Activated CD4-positive, alpha-beta T cell treated with anti-CD3 and anti-CD28 coated beads for 1 hour (primary cell): ENCODE measurements at regions not wholly inside any gene's neighbourhood (a gene's known extent, or its start where the extent isn't known, plus 50 kb on each side); places are given as distances from the start of the nearest gene placed in this dataset.

Experiments used
- DNase-seq: peaks from one replicate; pipeline ENCODE4 v3.0.0-alpha.2; 2020

- no peak for DNase-seq
These were observed 625.4 kb upstream of the FANCL start for GRCh38 chr2:58866527-58866926.

GRCh38 chr2:58866040-58866439, 624.9 kb upstream of the FANCL start:
- DNase-seq, result no peak

GRCh38 chr2:58865436-58865835, 624.3 kb upstream of the FANCL start:
- DNase-seq, result no peak

GRCh38 chr2:58862244-58862643, 621.1 kb upstream of the FANCL start:
- no peak for DNase-seq

- DNase-seq, result no peak
These were observed 619.5 kb upstream of the FANCL start for GRCh38 chr2:58860586-58860985.

GRCh38 chr2:58856100-58856499, 615.0 kb upstream of the FANCL start:
- DNase-seq, result no peak

GRCh38 chr2:58853420-58853819, 612.3 kb upstream of the FANCL start:
- no peak for DNase-seq

GRCh38 chr2:58852905-58853304, 611.8 kb upstream of the FANCL start:
- DNase-seq, result no peak

- DNase-seq, result no peak
These were observed 611.1 kb upstream of the FANCL start for GRCh38 chr2:58852243-58852642.

GRCh38 chr2:58851598-58851997, 610.5 kb upstream of the FANCL start:
- DNase-seq, result no peak

GRCh38 chr2:58845011-58845410, 603.9 kb upstream of the FANCL start:
- DNase-seq, result no peak

GRCh38 chr2:58842501-58843155, 601.5 kb upstream of the FANCL start:
- no peak for DNase-seq

GRCh38 chr2:58834404-58834803, 593.3 kb upstream of the FANCL start:
- DNase-seq, result no peak

GRCh38 chr2:58826795-58827194, 585.7 kb upstream of the FANCL start:
- DNase-seq, result no peak

GRCh38 chr2:58812771-58813344, 571.7 kb upstream of the FANCL start:
- DNase-seq, result no peak

- no peak for DNase-seq
These were observed 564.0 kb upstream of the FANCL start for GRCh38 chr2:58805126-58805525.

GRCh38 chr2:58803192-58803591, 562.1 kb upstream of the FANCL start:
- no peak for DNase-seq

GRCh38 chr2:58800881-58801280, 559.8 kb upstream of the FANCL start:
- DNase-seq, result no peak

- DNase-seq, result no peak
These were observed 557.6 kb upstream of the FANCL start for GRCh38 chr2:58798676-58799208.

GRCh38 chr2:58796239-58796910, 555.2 kb upstream of the FANCL start:
- no peak for DNase-seq

- DNase-seq, result no peak
These were observed 553.8 kb upstream of the FANCL start for GRCh38 chr2:58794916-58795315.

GRCh38 chr2:58794103-58794502, 553.0 kb upstream of the FANCL start:
- no peak for DNase-seq

GRCh38 chr2:58788402-58788801, 547.3 kb upstream of the FANCL start:
- no peak for DNase-seq

GRCh38 chr2:58770846-58771245, 529.7 kb upstream of the FANCL start:
- no peak for DNase-seq
